Transverse colon (tissue), 4 donors: ENCODE measurements at regions not wholly inside any gene's neighbourhood (a gene's known extent, or its start where the extent isn't known, plus 50 kb on each side); places are given as distances from the start of the nearest gene placed in this dataset.

Source experiments
- DNase-seq: peaks from one replicate; pipeline ENCODE4 v3.0.0-alpha.2; 2019
- H3K27ac ChIP-seq, 4 donors: fragments of 200-600 bp; sonication (generic); 2 replicates each; pipeline ENCODE4 v1.5.1; 2016 to 2018; ENCODE audit warnings: inconsistent platforms in 4 of 4
- H3K27me3 ChIP-seq: fragments of 200-600 bp; sonication (generic); 2 replicates; pipeline ENCODE4 v1.5.1; 2017; ENCODE audit warnings: inconsistent platforms
- H3K36me3 ChIP-seq, 4 donors: fragments of 200-600 bp; sonication (generic); 2 replicates each; pipeline ENCODE4 v1.5.1; 2017 to 2019; ENCODE audit warnings: inconsistent platforms in 4 of 4
- H3K4me1 ChIP-seq, 4 donors: fragments of 200-600 bp; sonication (generic); 2 replicates each; pipeline ENCODE4 v1.5.1; 2017 to 2020; ENCODE audit warnings: inconsistent platforms in 4 of 4
- H3K4me3 ChIP-seq, 4 donors: fragments of 200-600 bp; sonication (generic); 1 replicate in 1 of 4; 2 replicates in 3 of 4; pipeline versions ENCODE4 v1.5.1 to v1.6.1; 2017 to 2019; ENCODE audit warnings: inconsistent platforms in 4 of 4
- H3K9me3 ChIP-seq, 2 donors: fragments of 200-600 bp; sonication (generic); 2 replicates each; pipeline ENCODE4 v1.5.1; 2017 to 2019; ENCODE audit warnings: inconsistent platforms in 2 of 2
- CTCF ChIP-seq, 5 experiments: fragments of 200-600 bp in 3 of 5; fragments of 450-650 bp in 2 of 5; sonication (generic) in 3 of 5; IDR thresholded peaks; 1 replicate in 2 of 5; 2 replicates in 3 of 5; pipeline ENCODE4 v1.5.1; 2016 to 2017; ENCODE audit warnings: antibody characterized with exemption in 5 of 5, inconsistent platforms in 3 of 5, mild to moderate bottlenecking in 2 of 5, moderate library complexity in 1 of 5
- EP300 ChIP-seq: sonication (generic); formaldehyde crosslinking; IDR thresholded peaks from one replicate; pipeline ENCODE4 v1.6.1; 2017; ENCODE audit warnings: antibody characterized with exemption, low read depth
- POLR2A ChIP-seq: fragments of 450-650 bp; IDR thresholded peaks from one replicate; pipeline ENCODE4 v1.6.1; 2016; ENCODE audit warnings: antibody characterized with exemption, mild to moderate bottlenecking, moderate library complexity
- POLR2AphosphoS5 ChIP-seq, 3 donors: sonication (generic); formaldehyde crosslinking; IDR thresholded peaks; one replicate each; pipeline ENCODE4 v1.6.1; 2016; ENCODE audit warnings: antibody characterized with exemption in 3 of 3
- WGBS, 2 donors: methylation state at CpG; one replicate each; pipeline ENCODE4 v1.1.5; 2018; ENCODE audit warnings: low coverage in 1 of 2; 5-methylcytosine and 5-hydroxymethylcytosine counted together
- in situ Hi-C, 4 donors: fragments of 200-750 bp; cut with MboI; loops; one replicate each; pipeline versions ENCODE4 v1.15.0 to v1.15.1; 2017; ENCODE audit warnings: low sequenced_read_pairs in 3 of 4, low pct_ligation_motif_present in 1 of 4, low pct_unique_long_range_greater_than_20kb in 1 of 4
- intact Hi-C: fragments of 100-400 bp; cut with DNase I; formaldehyde crosslinking; loops from one replicate; pipeline ENCODE4 v1.15.1; 2023; ENCODE audit warnings: low total_unique reads

DNA sequence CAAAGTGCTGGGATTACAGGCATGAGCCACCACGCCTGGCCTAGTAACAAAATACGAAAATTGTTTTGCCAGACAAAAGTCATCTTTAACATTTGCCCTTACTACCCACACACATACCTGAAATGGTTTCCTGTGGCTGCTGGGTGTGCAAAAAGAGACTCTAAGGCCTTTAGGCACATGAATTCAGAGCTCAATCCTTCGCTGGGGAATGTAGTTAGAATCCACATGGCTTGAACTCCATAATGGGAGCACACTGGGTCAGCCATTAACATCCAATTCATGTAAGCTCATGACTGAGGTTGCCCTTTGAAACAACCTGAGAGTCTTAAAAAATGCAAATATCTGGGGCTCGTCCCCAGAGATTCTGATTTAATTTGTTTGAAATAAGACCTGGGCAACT, 87.8 kb downstream of the HPGD start:
- Histone ChIP-seq H3K4me1 (no peaks in the 10 kb centered on the region), H3K4me3 (no peak overlapping the region), H3K36me3 (no peaks in the 10 kb centered on the region), H3K27ac (no peak overlapping the region), H3K9me3 (no peaks in the 10 kb centered on the region), H3K27me3 (no peaks in the 10 kb centered on the region)
- intact Hi-C loops (no loop called here), in situ Hi-C loops (no loop called here)
- 84 to 100% methylated on average over 1 to 4 of the region's 4 CpGs for WGBS, 2 donors
- DNase-seq: no peak
- TF ChIP-seq POLR2A: no peak
- TF ChIP-seq EP300: no peak
- TF ChIP-seq CTCF (IDR thresholded peaks at IDR 0.05): no peak
- no peak for TF ChIP-seq POLR2AphosphoS5 (IDR thresholded peaks at IDR 0.05)

DNA sequence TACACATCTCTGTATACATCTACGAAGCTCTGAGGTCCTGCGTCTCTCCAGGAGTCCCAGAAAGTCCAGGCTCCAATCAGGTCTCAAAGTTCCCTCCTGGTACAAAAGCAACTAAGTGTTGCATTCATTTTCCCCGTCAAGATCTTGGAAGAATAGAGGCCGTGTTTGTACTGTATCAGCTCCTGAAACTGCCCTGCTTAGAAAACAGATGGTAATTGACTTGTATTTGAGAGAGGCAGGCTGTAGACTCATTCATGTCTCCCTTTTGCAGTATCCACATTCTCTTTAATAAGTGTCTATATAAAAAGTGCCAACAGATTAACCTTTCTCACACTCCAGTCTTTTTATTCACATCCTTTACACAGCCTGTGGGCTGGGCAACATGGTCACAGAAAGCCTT, 91.7 kb downstream of the HPGD start:
- no peaks in the 10 kb centered on the region for H3K27me3 ChIP-seq
- intact Hi-C loops (no loop called here), in situ Hi-C loops (no loop called here)
- no peaks in the 10 kb centered on the region for H3K36me3 ChIP-seq
- 86 to 100% methylated on average over 3 to 4 of the region's 4 CpGs for WGBS, 2 donors
- TF ChIP-seq POLR2A (no peak), POLR2AphosphoS5 (IDR thresholded peaks at IDR 0.05) (no peak), CTCF (IDR thresholded peaks at IDR 0.05) (no peak), EP300 (no peak)
- no peaks in the 10 kb centered on the region for H3K9me3 ChIP-seq
- H3K4me1 ChIP-seq: no peaks in the 10 kb centered on the region
- DNase-seq: no peak
- no peak overlapping the region for H3K27ac ChIP-seq
- no peak overlapping the region for H3K4me3 ChIP-seq

- H3K27me3 ChIP-seq: no peaks in the 10 kb centered on the region
Measured at GRCh38 chr4:174429701-174430410, 92.4 kb downstream of the HPGD start.

GRCh38 chr4:174427571-174428140, 94.6 kb downstream of the HPGD start:
- Histone ChIP-seq H3K4me1 (peaks cover 0 to 13% (median 1%) of the 10 kb centered on the region in 4 donors), H3K27ac (no peak overlapping the region), H3K4me3 (no peak overlapping the region), H3K27me3 (no peaks in the 10 kb centered on the region), H3K36me3 (no peaks in the 10 kb centered on the region), H3K9me3 (no peaks in the 10 kb centered on the region)
- in situ Hi-C loops: no loop called here
- WGBS, 2 donors: 82 to 83% methylated on average over 1 to 4 of the region's 4 CpGs
- intact Hi-C loops: no loop called here
- no peak for DNase-seq
- TF ChIP-seq CTCF (IDR thresholded peaks at IDR 0.05): no peak
- no peak for TF ChIP-seq POLR2A
- no peak for TF ChIP-seq EP300
- TF ChIP-seq POLR2AphosphoS5 (IDR thresholded peaks at IDR 0.05): no peak

More at GRCh38 chr4:174429701-174430410, 92.4 kb downstream of the HPGD start:
- Histone ChIP-seq H3K36me3 (no peaks in the 10 kb centered on the region), H3K27ac (no peak overlapping the region), H3K4me3 (no peak overlapping the region), H3K9me3 (no peaks in the 10 kb centered on the region), H3K4me1 (no peaks in the 10 kb centered on the region)
- DNase-seq: no peak
- in situ Hi-C loops: no loop called here
- 63 to 76% methylated on average over 1 of the region's 1 CpG for WGBS, 2 donors
- intact Hi-C loops: no loop called here
- TF ChIP-seq POLR2AphosphoS5 (IDR thresholded peaks at IDR 0.05): no peak
